Mesothelial cell of epicardium (in vitro differentiated cells): ENCODE measurements at regions not wholly inside any gene's neighbourhood (a gene's known extent, or its start where the extent isn't known, plus 50 kb on each side); places are given as distances from the start of the nearest gene placed in this dataset.

Experiments used
- DNase-seq, 2 experiments: peaks; one replicate each; pipeline ENCODE4 v3.0.0; 2021; ENCODE audit warnings: low spot score in 2 of 2; ENCODE audit not compliant: unreplicated experiment in 2 of 2
- H3K27ac Mint-ChIP-seq: 2 replicates; pipeline ENCODE4 v1.8.0; 2021; ENCODE audit warnings: mixed read lengths
- H3K27me3 Mint-ChIP-seq: 2 replicates; pipeline ENCODE4 v1.8.0; 2021; ENCODE audit warnings: low read depth, mixed read lengths
- H3K36me3 Mint-ChIP-seq: 2 replicates; pipeline ENCODE4 v1.8.0; 2021; ENCODE audit warnings: mixed read lengths
- H3K4me1 Mint-ChIP-seq: 2 replicates; pipeline ENCODE4 v1.8.0; 2021; ENCODE audit warnings: mixed read lengths
- H3K4me3 Mint-ChIP-seq: 2 replicates; pipeline ENCODE4 v1.8.0; 2021; ENCODE audit warnings: mild to moderate bottlenecking, moderate library complexity, mixed read lengths
- H3K9me3 Mint-ChIP-seq: 2 replicates; pipeline ENCODE4 v1.8.0; 2021; ENCODE audit warnings: mixed read lengths
- CTCF ChIP-seq: fragments of 200-600 bp; sonication (generic); IDR thresholded peaks from one replicate; pipeline ENCODE4 v1.5.0; 2021; ENCODE audit warnings: antibody characterized with exemption; ENCODE audit not compliant: unreplicated experiment

- no peak for TF ChIP-seq CTCF
- Mint-ChIP-seq H3K9me3 (peaks cover 13% of the 10 kb centered on the region), H3K27me3 (no peaks in the 10 kb centered on the region), H3K27ac (no peak overlapping the region), H3K36me3 (no peaks in the 10 kb centered on the region), H3K4me3 (no peak overlapping the region), H3K4me1 (no peaks in the 10 kb centered on the region)
- no peak for DNase-seq
Measured at GRCh38 chr1:103959565-103959964, 209.9 kb downstream of the AMY1C start.

GRCh38 chr1:103960045-103960444 lies 210.3 kb downstream of the AMY1C start:
- Mint-ChIP-seq H3K36me3 (no peaks in the 10 kb centered on the region), H3K27me3 (no peaks in the 10 kb centered on the region)
- no peak for TF ChIP-seq CTCF

GRCh38 chr1:103960710-103961109 lies 211.0 kb downstream of the AMY1C start:
- TF ChIP-seq CTCF: no peak
- Mint-ChIP-seq H3K27ac (no peak overlapping the region), H3K27me3 (no peaks in the 10 kb centered on the region), H3K36me3 (no peaks in the 10 kb centered on the region), H3K9me3 (peaks cover 16% of the 10 kb centered on the region), H3K4me3 (no peak overlapping the region), H3K4me1 (no peaks in the 10 kb centered on the region)
- no peak for DNase-seq

More at GRCh38 chr1:103960045-103960444, 210.3 kb downstream of the AMY1C start:
- Mint-ChIP-seq H3K27ac (no peak overlapping the region), H3K4me3 (no peak overlapping the region), H3K9me3 (peaks cover 13% of the 10 kb centered on the region), H3K4me1 (no peaks in the 10 kb centered on the region)
- no peak for DNase-seq

GRCh38 chr1:103986792-103987191 lies 237.1 kb downstream of the AMY1C start:
- Mint-ChIP-seq H3K27me3 (no peaks in the 10 kb centered on the region), H3K9me3 (peaks cover 9% of the 10 kb centered on the region), H3K27ac (no peak overlapping the region), H3K4me1 (no peaks in the 10 kb centered on the region), H3K4me3 (no peak overlapping the region), H3K36me3 (no peaks in the 10 kb centered on the region)
- DNase-seq: no peak
- no peak for TF ChIP-seq CTCF

- Mint-ChIP-seq H3K36me3 (no peaks in the 10 kb centered on the region), H3K9me3 (peaks cover 5% of the 10 kb centered on the region), H3K4me1 (no peaks in the 10 kb centered on the region), H3K4me3 (no peak overlapping the region), H3K27me3 (no peaks in the 10 kb centered on the region), H3K27ac (no peak overlapping the region)
- TF ChIP-seq CTCF: no peak
- no peak for DNase-seq
Measured at GRCh38 chr1:103997631-103998030, 247.9 kb downstream of the AMY1C start.

GRCh38 chr1:104018922-104019674 lies 269.4 kb downstream of the AMY1C start:
- H3K36me3 Mint-ChIP-seq: no peaks in the 10 kb centered on the region
- TF ChIP-seq CTCF: no peak
- no peaks in the 10 kb centered on the region for H3K27me3 Mint-ChIP-seq
- no peak overlapping the region for H3K4me3 Mint-ChIP-seq
- no peak overlapping the region for H3K27ac Mint-ChIP-seq
- H3K9me3 Mint-ChIP-seq: peaks cover 33% of the 10 kb centered on the region
- H3K4me1 Mint-ChIP-seq: peaks cover 10% of the 10 kb centered on the region
- DNase-seq: no peak
